GM20000 (cell line): ENCODE measurements at regions not wholly inside any gene's neighbourhood (a gene's known extent, or its start where the extent isn't known, plus 50 kb on each side); places are given as distances from the start of the nearest gene placed in this dataset.

Source experiments
- DNase-seq: peaks from one replicate; pipeline ENCODE4 v3.0.0; 2012; ENCODE audit warnings: low spot score
- TF ChIP-seq, protein P1 (sequence below): IDR thresholded peaks from 2 replicates; pipeline ENCODE4 v1.5.1; 2012; ENCODE audit warnings: mild to moderate bottlenecking, control low read depth; ENCODE audit errors: extremely low read depth, missing control alignments

DNA sequence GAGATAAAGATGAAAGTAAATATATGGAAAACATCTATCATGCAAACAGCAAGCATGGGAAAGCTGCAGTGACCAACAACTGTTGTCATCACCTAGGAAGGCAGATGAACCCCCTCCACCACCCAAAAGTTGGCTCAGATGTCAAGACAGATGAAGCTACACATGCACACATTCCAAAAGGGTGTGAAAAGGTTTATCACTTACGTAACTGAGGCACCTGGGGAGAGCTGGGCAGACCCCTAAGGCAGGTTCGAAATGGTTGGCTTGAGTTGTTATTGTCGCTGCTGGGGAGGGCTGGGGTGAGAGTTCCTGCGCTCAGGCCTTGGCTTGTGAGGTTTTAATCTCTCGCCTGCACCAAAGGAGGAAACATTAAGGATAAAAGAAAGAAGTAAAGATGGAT, 355.1 kb upstream of the CHRM3 start:
- TF ChIP-seq, protein P1, sequence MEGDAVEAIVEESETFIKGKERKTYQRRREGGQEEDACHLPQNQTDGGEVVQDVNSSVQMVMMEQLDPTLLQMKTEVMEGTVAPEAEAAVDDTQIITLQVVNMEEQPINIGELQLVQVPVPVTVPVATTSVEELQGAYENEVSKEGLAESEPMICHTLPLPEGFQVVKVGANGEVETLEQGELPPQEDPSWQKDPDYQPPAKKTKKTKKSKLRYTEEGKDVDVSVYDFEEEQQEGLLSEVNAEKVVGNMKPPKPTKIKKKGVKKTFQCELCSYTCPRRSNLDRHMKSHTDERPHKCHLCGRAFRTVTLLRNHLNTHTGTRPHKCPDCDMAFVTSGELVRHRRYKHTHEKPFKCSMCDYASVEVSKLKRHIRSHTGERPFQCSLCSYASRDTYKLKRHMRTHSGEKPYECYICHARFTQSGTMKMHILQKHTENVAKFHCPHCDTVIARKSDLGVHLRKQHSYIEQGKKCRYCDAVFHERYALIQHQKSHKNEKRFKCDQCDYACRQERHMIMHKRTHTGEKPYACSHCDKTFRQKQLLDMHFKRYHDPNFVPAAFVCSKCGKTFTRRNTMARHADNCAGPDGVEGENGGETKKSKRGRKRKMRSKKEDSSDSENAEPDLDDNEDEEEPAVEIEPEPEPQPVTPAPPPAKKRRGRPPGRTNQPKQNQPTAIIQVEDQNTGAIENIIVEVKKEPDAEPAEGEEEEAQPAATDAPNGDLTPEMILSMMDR: no peak
- DNase-seq: no peak

DNA sequence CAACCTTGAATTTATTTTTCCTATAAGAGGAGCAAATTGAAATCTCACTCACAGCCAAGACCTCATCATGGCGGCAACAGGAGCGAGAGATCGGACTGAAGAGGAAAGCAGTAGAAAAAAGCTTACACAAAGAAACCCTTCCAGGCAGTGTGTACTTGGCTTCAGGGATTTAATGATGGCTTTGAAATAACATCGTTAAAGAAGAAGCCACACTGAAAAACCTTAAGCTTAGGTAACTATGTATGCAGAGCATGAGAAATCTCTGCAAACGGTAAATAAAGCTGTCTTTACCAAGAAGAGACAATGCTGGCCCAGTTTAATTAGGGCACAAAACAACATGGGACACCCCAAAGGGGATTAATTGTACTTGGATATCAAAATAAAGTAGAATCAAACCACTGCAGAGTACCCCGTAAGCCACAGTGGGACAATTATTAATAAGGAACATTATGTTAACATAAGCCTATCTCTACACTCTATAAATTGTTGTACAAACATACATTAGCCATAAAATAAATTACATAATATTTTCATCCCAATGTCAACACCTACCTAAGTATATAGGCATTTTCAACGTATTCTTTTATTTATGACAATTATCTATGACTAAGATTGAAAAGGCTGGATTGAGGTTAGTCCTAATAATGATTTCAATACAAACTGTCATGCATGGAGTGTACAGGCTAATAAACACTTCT, 360.2 kb upstream of the CHRM3 start:
- TF ChIP-seq, protein P1: no peak
- no peak for DNase-seq

DNA sequence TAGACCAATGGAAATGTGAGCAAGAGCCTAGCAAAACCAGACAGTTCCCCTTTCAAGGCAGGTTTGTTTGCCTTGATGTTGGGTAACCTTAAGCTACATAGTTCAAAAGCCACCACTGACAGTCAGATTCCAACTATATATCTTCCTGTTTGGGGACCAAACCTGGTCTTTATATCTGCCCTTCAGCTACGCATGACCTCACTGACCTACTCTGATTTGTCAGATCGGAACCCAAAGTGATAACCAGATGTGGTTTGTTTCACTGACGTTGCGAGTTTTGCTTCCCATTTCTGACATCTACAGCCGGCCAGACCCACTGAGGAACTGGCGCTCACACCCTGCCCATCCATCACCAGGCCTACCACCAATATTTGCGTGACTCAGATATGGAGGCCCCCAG, 361.1 kb upstream of the CHRM3 start:
- TF ChIP-seq, protein P1: no peak
- no peak for DNase-seq

DNA sequence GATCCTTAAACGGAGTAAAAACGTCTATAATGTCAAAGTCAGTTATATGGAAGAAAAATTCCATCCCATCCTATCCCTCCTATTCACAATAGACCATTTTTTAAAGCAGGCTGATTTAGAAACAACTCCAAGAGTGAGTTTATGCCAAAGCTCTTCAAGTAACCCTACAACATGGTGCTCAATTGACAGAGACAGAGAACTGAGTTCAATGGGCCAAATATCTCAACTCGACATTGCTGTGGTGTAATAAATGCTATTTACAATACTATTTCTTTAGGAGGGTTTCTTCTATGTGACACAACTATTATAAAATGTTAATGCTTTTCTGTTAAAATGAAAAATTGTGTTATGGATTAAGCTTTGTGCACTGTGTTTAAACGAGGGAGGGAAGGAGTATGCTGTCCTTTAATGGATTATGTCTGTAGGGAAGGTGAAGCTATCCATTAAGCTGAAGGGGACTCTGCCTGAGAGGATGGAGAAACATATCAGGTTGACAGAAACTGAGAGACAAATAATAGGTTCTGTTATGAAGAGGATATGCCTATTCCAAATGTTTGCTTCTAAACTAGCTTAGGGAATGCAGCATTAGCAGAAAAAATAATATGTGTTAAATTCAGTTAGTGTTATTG, 362.5 kb upstream of the CHRM3 start:
- TF ChIP-seq, protein P1: no peak
- no peak for DNase-seq

DNA sequence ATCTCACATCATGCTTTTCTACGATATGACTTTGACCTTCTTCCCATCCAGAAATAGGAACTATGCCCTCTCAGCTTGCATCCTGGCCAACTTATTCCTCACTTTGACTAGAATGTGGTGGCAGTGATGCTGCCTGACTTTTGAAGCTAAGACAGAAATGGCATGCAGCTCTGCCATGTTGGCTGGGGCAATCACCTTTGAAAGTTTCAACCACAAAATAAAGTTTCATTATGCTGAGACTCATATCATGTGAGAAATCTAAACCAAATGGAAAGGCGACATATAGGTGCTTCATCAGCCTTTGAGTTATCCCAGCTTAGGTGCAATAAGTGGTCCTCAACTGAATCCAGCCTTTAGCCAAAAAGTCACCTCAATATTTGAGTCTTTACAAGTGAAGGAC, 370.0 kb upstream of the CHRM3 start:
- TF ChIP-seq, protein P1: no peak
- no peak for DNase-seq

DNA sequence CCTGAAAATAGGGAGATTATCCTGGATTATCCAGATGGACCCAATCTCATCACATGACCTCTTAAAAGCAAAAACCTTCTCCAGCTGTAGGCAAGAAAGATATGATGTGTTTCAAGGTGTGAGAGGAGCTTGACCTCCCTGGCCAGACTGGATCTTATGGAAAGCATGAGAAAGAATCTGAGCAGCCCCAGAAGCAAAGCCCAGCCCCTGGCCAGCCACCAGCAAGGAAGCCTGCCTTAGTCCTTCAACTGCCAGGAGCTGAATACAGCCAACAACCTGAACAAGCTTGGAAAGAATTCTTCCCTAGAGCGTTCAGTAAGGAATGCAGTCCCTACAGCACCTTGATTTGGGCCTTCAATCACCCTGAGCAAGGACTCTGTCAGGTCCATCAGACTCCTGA, 375.0 kb upstream of the CHRM3 start:
- no peak for DNase-seq
- TF ChIP-seq, protein P1: no peak

DNA sequence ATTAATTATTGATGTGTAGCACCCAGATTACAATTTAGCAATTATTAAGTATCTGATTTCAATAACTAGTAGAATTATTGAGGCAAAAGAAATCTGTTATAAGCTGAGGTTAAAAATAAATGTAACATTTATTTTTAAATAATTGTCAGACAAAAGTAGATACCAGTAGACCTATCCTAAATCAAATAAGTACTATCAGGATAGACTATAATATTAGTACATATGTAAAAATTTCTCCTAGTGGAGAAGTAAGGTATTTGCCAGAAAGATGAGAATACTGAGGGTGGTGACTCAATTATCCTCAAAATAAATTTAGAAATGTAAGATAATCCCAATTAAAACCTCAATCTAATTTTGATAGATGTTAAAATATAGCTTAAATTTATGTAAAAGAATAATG, 377.8 kb upstream of the CHRM3 start:
- TF ChIP-seq, protein P1: no peak

More for the DNA sequence above, 377.8 kb upstream of the CHRM3 start:
- DNase-seq: no peak
